ENCODE measurements at regions not wholly inside any gene's neighbourhood (a gene's known extent, or its start where the extent isn't known, plus 50 kb on each side); places are given as distances from the start of the nearest gene placed in this dataset.

DNA sequence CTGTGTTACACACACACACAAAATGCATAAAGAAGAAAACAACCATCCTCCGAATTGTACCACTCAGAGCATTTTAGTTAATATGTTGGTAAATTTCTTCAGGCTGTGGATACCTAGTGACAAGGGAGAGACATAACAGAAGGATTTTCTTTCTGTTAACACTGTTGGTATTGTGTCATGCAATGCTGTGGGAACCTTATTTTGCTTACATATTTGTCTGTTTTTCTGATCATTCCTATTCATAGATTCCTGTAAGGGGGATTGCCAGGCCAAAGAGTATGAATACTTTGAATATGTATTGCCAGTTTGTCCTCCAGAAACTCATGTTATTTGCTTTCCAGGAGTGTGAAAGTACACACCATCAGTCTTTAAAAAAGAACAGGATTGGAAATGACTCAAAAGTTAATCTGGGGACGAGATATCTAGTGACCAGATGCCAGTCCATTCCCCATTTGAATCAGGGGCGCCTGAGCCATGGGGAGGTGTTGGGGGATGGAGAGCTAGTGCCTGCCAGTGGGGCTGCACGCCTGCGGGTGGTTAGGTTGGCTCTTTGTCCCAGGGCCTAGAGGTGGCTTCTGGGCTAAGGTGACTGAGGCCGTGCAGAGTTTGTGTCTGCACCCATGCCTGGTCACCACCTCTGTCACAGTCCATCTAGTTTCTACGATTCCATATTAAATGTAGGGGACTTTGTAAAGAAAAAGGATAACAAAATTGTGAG, 142.0 kb downstream of the PTPN20 start:
- 93% methylated on average over 7 of the region's 7 CpGs for WGBS
- no peak overlapping the region for H3K27ac ChIP-seq (ENCODE audit: low read depth in 1 of 2, low read length in 2 of 2)
- DNase-seq (ENCODE audit: low spot score), result no peak
- H3K9ac ChIP-seq (ENCODE audit: low read depth in 1 of 2, low read length in 2 of 2), result no peak overlapping the region
- no peaks in the 10 kb centered on the region for H3K9me3 ChIP-seq (ENCODE audit: control insufficient read depth in 4 of 4, low read length in 3 of 4)
- no peak overlapping the region for H3K4me3 ChIP-seq (ENCODE audit: low read depth in 1 of 3, low read length in 3 of 3)
- no peak for TF ChIP-seq CTCF (IDR thresholded peaks at IDR 0.05; ENCODE audit: low read depth, low read length, missing input control)
- TF ChIP-seq, protein P1, sequence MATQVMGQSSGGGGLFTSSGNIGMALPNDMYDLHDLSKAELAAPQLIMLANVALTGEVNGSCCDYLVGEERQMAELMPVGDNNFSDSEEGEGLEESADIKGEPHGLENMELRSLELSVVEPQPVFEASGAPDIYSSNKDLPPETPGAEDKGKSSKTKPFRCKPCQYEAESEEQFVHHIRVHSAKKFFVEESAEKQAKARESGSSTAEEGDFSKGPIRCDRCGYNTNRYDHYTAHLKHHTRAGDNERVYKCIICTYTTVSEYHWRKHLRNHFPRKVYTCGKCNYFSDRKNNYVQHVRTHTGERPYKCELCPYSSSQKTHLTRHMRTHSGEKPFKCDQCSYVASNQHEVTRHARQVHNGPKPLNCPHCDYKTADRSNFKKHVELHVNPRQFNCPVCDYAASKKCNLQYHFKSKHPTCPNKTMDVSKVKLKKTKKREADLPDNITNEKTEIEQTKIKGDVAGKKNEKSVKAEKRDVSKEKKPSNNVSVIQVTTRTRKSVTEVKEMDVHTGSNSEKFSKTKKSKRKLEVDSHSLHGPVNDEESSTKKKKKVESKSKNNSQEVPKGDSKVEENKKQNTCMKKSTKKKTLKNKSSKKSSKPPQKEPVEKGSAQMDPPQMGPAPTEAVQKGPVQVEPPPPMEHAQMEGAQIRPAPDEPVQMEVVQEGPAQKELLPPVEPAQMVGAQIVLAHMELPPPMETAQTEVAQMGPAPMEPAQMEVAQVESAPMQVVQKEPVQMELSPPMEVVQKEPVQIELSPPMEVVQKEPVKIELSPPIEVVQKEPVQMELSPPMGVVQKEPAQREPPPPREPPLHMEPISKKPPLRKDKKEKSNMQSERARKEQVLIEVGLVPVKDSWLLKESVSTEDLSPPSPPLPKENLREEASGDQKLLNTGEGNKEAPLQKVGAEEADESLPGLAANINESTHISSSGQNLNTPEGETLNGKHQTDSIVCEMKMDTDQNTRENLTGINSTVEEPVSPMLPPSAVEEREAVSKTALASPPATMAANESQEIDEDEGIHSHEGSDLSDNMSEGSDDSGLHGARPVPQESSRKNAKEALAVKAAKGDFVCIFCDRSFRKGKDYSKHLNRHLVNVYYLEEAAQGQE (IDR thresholded peaks at IDR 0.05), result no peak
- no peak for TF ChIP-seq FOXA1 (IDR thresholded peaks at IDR 0.05)
- TF ChIP-seq YY1 (IDR thresholded peaks at IDR 0.05), result no peak
- TF ChIP-seq, protein P2, sequence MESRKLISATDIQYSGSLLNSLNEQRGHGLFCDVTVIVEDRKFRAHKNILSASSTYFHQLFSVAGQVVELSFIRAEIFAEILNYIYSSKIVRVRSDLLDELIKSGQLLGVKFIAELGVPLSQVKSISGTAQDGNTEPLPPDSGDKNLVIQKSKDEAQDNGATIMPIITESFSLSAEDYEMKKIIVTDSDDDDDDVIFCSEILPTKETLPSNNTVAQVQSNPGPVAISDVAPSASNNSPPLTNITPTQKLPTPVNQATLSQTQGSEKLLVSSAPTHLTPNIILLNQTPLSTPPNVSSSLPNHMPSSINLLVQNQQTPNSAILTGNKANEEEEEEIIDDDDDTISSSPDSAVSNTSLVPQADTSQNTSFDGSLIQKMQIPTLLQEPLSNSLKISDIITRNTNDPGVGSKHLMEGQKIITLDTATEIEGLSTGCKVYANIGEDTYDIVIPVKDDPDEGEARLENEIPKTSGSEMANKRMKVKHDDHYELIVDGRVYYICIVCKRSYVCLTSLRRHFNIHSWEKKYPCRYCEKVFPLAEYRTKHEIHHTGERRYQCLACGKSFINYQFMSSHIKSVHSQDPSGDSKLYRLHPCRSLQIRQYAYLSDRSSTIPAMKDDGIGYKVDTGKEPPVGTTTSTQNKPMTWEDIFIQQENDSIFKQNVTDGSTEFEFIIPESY (IDR thresholded peaks at IDR 0.05), result no peak
- TF ChIP-seq HNF4G (IDR thresholded peaks at IDR 0.05), result no peak
- TF ChIP-seq NR2F2 (IDR thresholded peaks at IDR 0.05), result no peak
- no peak for TF ChIP-seq EGR1 (IDR thresholded peaks at IDR 0.05; ENCODE audit: low read depth in 2 of 2)
- no peak for TF ChIP-seq GABPA (IDR thresholded peaks at IDR 0.05 in 1 of 2, conservative IDR thresholded peaks at IDR 0.05 in 1 of 2)
- H3K36me3 ChIP-seq (ENCODE audit: control insufficient read depth in 4 of 4, insufficient read depth in 3 of 4, low read depth in 1 of 4, low read length in 3 of 4), result no peaks in the 10 kb centered on the region
- H3K27me3 ChIP-seq (ENCODE audit: control insufficient read depth in 4 of 4, insufficient read depth in 4 of 4, low read length in 3 of 4), result no peaks in the 10 kb centered on the region
- no peaks in the 10 kb centered on the region for H3K4me1 ChIP-seq (ENCODE audit: control insufficient read depth in 4 of 4, insufficient read depth in 4 of 4, low read length in 3 of 4)

GRCh38 chr10:47054974-47055373, 143.7 kb downstream of the PTPN20 start:
- H3K9ac ChIP-seq (ENCODE audit: low read depth in 1 of 2, low read length in 2 of 2), result no peak overlapping the region
- H3K4me1 ChIP-seq (ENCODE audit: control insufficient read depth in 4 of 4, insufficient read depth in 4 of 4, low read length in 3 of 4), result no peaks in the 10 kb centered on the region
- no peak overlapping the region for H3K27ac ChIP-seq (ENCODE audit: low read depth in 1 of 2, low read length in 2 of 2)
- no peaks in the 10 kb centered on the region for H3K9me3 ChIP-seq (ENCODE audit: control insufficient read depth in 4 of 4, low read length in 3 of 4)
- H3K27me3 ChIP-seq (ENCODE audit: control insufficient read depth in 4 of 4, insufficient read depth in 4 of 4, low read length in 3 of 4), result no peaks in the 10 kb centered on the region
- DNase-seq (ENCODE audit: low spot score), result no peak
- 83% methylated on average over 2 of the region's 2 CpGs for WGBS
- H3K4me3 ChIP-seq (ENCODE audit: low read depth in 1 of 3, low read length in 3 of 3), result no peak overlapping the region
- H3K36me3 ChIP-seq (ENCODE audit: control insufficient read depth in 4 of 4, insufficient read depth in 3 of 4, low read depth in 1 of 4, low read length in 3 of 4), result no peaks in the 10 kb centered on the region
- TF ChIP-seq YY1 (IDR thresholded peaks at IDR 0.05) (no peak), EGR1 (IDR thresholded peaks at IDR 0.05; ENCODE audit: low read depth in 2 of 2) (no peak), HNF4A (conservative IDR thresholded peaks at IDR 0.05) (no peak), RXRA (IDR thresholded peaks at IDR 0.05) (no peak), RAD21 (IDR thresholded peaks at IDR 0.05) (no peak), JUND (IDR thresholded peaks at IDR 0.05) (no peak), NR2F2 (IDR thresholded peaks at IDR 0.05) (no peak), GABPA (IDR thresholded peaks at IDR 0.05 in 1 of 2, conservative IDR thresholded peaks at IDR 0.05 in 1 of 2) (no peak), SP1 (IDR thresholded peaks at IDR 0.05) (no peak), HNF4G (IDR thresholded peaks at IDR 0.05) (no peak), TAF1 (conservative IDR thresholded peaks at IDR 0.05) (no peak), FOXA2 (IDR thresholded peaks at IDR 0.05) (no peak), FOXA1 (IDR thresholded peaks at IDR 0.05) (no peak)
- TF ChIP-seq, protein P1 (IDR thresholded peaks at IDR 0.05), result no peak
- TF ChIP-seq, protein P2 (IDR thresholded peaks at IDR 0.05), result no peak
- TF ChIP-seq, protein P3, sequence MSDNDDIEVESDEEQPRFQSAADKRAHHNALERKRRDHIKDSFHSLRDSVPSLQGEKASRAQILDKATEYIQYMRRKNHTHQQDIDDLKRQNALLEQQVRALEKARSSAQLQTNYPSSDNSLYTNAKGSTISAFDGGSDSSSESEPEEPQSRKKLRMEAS (IDR thresholded peaks at IDR 0.05), result no peak

Data from liver (tissue), 8 donors.